Peyer's patch (tissue), 4 donors: ENCODE measurements at regions not wholly inside any gene's neighbourhood (a gene's known extent, or its start where the extent isn't known, plus 50 kb on each side); places are given as distances from the start of the nearest gene placed in this dataset.
A peak's percentile ranks its signal among the peaks of the same experiment; 100 is the strongest.

Experiments
- DNase-seq, 3 donors: peaks; one replicate each; pipeline ENCODE4 v3.0.0-alpha.2; 2017 to 2019
- H3K27ac ChIP-seq, 4 donors: fragments of 200-600 bp; sonication (generic); one replicate each; pipeline ENCODE4 v1.5.1; 2016 to 2019
- H3K27me3 ChIP-seq, 2 donors: fragments of 200-600 bp; sonication (generic); one replicate each; pipeline ENCODE4 v1.5.1; 2019
- H3K36me3 ChIP-seq, 3 donors: fragments of 200-600 bp; sonication (generic); one replicate each; pipeline ENCODE4 v1.5.1; 2016 to 2019
- H3K4me1 ChIP-seq, 4 donors: fragments of 200-600 bp; sonication (generic); one replicate each; pipeline ENCODE4 v1.5.1; 2016 to 2019
- H3K4me3 ChIP-seq, 4 donors: fragments of 200-600 bp; sonication (generic); 1 replicate in 3 of 4; 2 replicates in 1 of 4; pipeline ENCODE4 v1.5.1; 2016 to 2019; ENCODE audit warnings: mild to moderate bottlenecking in 1 of 4
- H3K9me3 ChIP-seq, 4 donors: fragments of 200-600 bp; sonication (generic); one replicate each; pipeline ENCODE4 v1.5.1; 2016 to 2019; ENCODE audit warnings: mild to moderate bottlenecking in 1 of 4
- POLR2A ChIP-seq, 2 donors: fragments of 450-650 bp; IDR thresholded peaks; one replicate each; pipeline ENCODE4 v1.5.1; 2017; ENCODE audit warnings: antibody characterized with exemption in 2 of 2, mild to moderate bottlenecking in 2 of 2, moderate library complexity in 2 of 2
- TF ChIP-seq, protein P1 (sequence below), 6 experiments: fragments of 450-650 bp in 4 of 6; fragments of 200-600 bp in 2 of 6; sonication (generic) in 1 of 6; IDR thresholded peaks; one replicate each; pipeline ENCODE4 v1.5.1; 2017 to 2019; ENCODE audit warnings: antibody characterized with exemption in 6 of 6, mild to moderate bottlenecking in 3 of 6, moderate library complexity in 1 of 6

DNA sequence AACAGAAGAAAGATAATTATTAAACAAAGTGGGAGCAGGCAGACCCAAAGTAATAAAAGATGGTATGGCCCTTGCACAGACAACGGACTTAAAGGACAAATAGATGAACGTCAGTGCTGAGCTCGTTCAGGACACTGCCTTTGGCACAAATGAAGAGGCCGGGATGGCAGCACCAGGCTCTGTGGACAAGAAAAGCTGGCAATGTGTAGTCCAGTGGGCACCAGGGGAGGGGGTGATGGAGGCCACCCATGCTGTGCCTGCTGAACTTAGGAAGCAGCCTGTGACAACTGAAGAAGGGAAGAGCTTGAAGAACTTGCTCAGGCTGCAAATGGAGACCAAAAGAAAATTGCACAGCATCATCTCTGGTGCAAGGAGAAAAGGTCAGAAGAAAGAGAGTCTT, 131.0 kb downstream of the ANKRD60 start:
- Histone ChIP-seq H3K9me3 (no peaks in the 10 kb centered on the region), H3K4me3 (no peak overlapping the region), H3K27ac (no peak overlapping the region), H3K4me1 (no peaks in the 10 kb centered on the region), H3K27me3 (no peaks in the 10 kb centered on the region), H3K36me3 (no peaks in the 10 kb centered on the region)
- DNase-seq, result no peak
- no peak for TF ChIP-seq POLR2A (IDR thresholded peaks at IDR 0.05)
- TF ChIP-seq, protein P1, sequence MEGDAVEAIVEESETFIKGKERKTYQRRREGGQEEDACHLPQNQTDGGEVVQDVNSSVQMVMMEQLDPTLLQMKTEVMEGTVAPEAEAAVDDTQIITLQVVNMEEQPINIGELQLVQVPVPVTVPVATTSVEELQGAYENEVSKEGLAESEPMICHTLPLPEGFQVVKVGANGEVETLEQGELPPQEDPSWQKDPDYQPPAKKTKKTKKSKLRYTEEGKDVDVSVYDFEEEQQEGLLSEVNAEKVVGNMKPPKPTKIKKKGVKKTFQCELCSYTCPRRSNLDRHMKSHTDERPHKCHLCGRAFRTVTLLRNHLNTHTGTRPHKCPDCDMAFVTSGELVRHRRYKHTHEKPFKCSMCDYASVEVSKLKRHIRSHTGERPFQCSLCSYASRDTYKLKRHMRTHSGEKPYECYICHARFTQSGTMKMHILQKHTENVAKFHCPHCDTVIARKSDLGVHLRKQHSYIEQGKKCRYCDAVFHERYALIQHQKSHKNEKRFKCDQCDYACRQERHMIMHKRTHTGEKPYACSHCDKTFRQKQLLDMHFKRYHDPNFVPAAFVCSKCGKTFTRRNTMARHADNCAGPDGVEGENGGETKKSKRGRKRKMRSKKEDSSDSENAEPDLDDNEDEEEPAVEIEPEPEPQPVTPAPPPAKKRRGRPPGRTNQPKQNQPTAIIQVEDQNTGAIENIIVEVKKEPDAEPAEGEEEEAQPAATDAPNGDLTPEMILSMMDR (IDR thresholded peaks at IDR 0.05), result no peak

DNA sequence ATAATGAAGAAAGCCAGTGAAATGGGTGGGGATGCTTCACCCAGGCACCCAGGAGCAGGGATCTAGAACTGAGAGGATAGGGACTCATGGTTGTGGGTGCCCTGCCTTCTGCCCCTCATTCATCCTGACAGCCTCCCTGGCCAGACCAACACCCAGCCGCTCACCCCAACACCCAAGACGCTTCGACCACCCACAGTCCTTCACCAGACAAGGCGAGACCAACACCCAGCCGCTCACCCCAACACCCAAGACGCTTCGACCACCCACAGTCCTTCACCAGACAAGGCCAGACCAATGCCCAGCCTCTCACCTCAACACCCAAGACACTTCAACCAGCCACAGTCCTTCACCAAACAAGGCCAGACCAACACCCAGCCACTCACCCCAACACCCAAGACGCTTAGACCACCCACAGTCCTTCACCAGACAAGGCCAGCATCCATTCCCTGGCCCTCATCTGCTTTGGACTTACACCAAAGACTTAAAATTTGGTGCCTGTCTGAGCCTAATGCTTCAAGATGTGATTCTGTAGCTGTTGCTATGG, 131.5 kb downstream of the ANKRD60 start:
- no peak for TF ChIP-seq POLR2A (IDR thresholded peaks at IDR 0.05)
- TF ChIP-seq, protein P1 (IDR thresholded peaks at IDR 0.05), result no peak
- Histone ChIP-seq H3K9me3 (no peaks in the 10 kb centered on the region), H3K27me3 (no peaks in the 10 kb centered on the region), H3K27ac (no peak overlapping the region), H3K4me3 (no peak overlapping the region), H3K36me3 (no peaks in the 10 kb centered on the region), H3K4me1 (no peaks in the 10 kb centered on the region)
- no peak for DNase-seq

DNA sequence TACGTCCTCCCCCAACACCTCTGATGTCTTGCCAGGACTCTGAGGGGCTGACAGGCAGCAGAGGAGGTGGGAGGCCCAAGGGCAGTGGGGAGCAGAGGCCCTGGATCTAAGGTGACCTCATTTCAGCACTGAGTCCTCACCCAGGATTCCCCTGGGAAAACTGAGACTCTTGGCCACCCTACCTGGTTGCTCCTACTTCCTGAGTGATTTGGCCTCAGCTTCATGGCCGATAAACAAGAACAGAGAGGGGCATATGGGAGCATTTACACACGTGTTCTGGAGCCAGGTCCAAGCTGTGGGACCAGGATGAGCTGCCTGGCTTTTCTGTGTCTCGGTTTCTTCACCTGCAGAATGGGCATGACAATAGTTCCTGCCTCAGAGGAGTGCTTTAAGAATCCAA, 133.8 kb downstream of the ANKRD60 start:
- H3K9me3 ChIP-seq, result no peaks in the 10 kb centered on the region
- DNase-seq, result peak in 1 of 3 donors; percentile 17
- no peaks in the 10 kb centered on the region for H3K4me1 ChIP-seq
- no peaks in the 10 kb centered on the region for H3K36me3 ChIP-seq
- H3K27me3 ChIP-seq, result no peaks in the 10 kb centered on the region
- H3K27ac ChIP-seq, result no peak overlapping the region
- no peak overlapping the region for H3K4me3 ChIP-seq
- TF ChIP-seq, protein P1 (IDR thresholded peaks at IDR 0.05), result no peak
- no peak for TF ChIP-seq POLR2A (IDR thresholded peaks at IDR 0.05)

DNA sequence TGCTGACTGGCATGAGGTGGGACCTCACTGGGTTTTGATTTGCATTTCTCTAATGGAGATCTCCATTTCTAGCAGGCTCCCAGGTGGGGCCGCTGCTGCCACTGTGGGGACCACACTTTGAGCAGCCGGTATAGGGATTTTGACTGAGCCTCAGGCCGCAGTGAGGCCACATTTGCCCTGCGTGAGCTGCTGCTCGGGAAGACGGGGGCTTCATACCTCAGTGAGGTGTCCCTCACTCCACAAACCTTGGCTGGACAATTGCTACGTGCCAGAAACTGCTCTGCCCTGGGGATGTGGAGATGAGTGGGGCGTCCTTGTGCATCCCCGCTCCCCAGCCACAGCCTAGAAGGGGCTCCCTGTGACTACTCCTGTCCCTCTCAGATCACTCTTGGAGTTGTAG, 134.3 kb downstream of the ANKRD60 start:
- no peak for TF ChIP-seq POLR2A (IDR thresholded peaks at IDR 0.05)
- TF ChIP-seq, protein P1 (IDR thresholded peaks at IDR 0.05), result no peak
- Histone ChIP-seq H3K27me3 (no peaks in the 10 kb centered on the region), H3K27ac (no peak overlapping the region), H3K9me3 (no peaks in the 10 kb centered on the region), H3K36me3 (no peaks in the 10 kb centered on the region), H3K4me3 (no peak overlapping the region), H3K4me1 (no peaks in the 10 kb centered on the region)
- peak in 1 of 3 donors; percentile 7 for DNase-seq

DNA sequence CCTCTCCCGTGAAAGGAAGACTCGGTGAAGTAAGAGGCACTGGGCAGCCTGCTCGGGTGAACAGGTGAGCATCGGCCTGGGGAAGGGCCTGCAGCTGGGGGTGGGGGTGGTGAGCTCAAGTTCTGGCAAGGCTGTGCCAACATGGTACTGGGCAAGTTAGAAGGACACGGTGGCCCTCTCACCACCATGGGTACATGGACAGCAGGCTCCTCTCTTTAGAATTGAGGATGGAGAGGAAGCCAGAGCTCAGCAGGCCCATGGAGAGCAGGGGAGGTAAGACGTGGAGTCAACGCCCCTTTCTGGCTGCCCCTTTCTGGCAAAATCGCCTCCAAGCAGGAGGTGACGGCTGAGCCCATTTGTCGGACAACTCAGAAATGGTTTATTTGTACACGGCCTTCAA, 135.6 kb downstream of the ANKRD60 start:
- H3K9me3 ChIP-seq, result no peaks in the 10 kb centered on the region
- no peaks in the 10 kb centered on the region for H3K4me1 ChIP-seq
- no peaks in the 10 kb centered on the region for H3K27me3 ChIP-seq
- no peak overlapping the region for H3K4me3 ChIP-seq
- TF ChIP-seq POLR2A (IDR thresholded peaks at IDR 0.05), result no peak
- TF ChIP-seq, protein P1 (IDR thresholded peaks at IDR 0.05), result no peak
- no peak overlapping the region for H3K27ac ChIP-seq
- no peaks in the 10 kb centered on the region for H3K36me3 ChIP-seq
- DNase-seq, result peak in 1 of 3 donors; percentile 9

DNA sequence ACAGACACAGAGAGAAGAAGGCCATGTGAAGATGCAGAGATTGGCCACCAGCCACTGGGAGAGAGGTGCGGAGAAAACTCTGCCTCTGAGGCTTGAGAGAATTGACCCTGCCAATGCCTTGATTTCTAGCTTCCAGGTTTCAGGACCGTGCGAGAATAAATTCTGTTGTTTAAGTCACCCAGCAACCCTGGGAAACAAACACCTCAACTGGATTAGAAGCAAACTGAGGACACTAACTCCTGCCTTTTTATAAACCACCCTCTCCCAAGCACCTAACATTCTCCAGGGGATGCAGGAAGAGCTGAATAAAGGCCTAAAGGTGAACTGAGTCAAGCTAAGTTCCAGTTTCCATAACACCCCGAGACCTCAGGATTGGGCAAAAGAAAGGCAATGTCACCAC, 136.1 kb downstream of the ANKRD60 start:
- Histone ChIP-seq H3K36me3 (no peaks in the 10 kb centered on the region), H3K27ac (no peak overlapping the region), H3K27me3 (no peaks in the 10 kb centered on the region), H3K4me1 (no peaks in the 10 kb centered on the region), H3K9me3 (no peaks in the 10 kb centered on the region), H3K4me3 (no peak overlapping the region)
- no peak for DNase-seq
- TF ChIP-seq POLR2A (IDR thresholded peaks at IDR 0.05), result no peak
- TF ChIP-seq, protein P1 (IDR thresholded peaks at IDR 0.05), result no peak
